NCI-H1092 treated with DMSO at 0.1 percent for 48 hours (cell line): ENCODE measurements at regions not wholly inside any gene's neighbourhood (a gene's known extent, or its start where the extent isn't known, plus 50 kb on each side); places are given as distances from the start of the nearest gene placed in this dataset.

Source experiments
- DNase-seq: peaks from one replicate; lab custom pipeline; 2025; lab: John Stamatoyannopoulos, UW

GRCh38 chr4:13182133-13182532 lies 302.0 kb downstream of the RAB28 start:
- no peak for DNase-seq

- DNase-seq = no peak
Measured at GRCh38 chr4:13181681-13182080, 302.5 kb downstream of the RAB28 start.

GRCh38 chr4:13180701-13181100 lies 303.4 kb downstream of the RAB28 start:
- no peak for DNase-seq

GRCh38 chr4:13178621-13179020 lies 305.5 kb downstream of the RAB28 start:
- no peak for DNase-seq

- DNase-seq = no peak
Measured at GRCh38 chr4:13176741-13177142, 307.4 kb downstream of the RAB28 start.

GRCh38 chr4:13174926-13175325 lies 309.2 kb downstream of the RAB28 start:
- no peak for DNase-seq

- no peak for DNase-seq
Measured at GRCh38 chr4:13174001-13174400, 310.1 kb downstream of the RAB28 start.

GRCh38 chr4:13171292-13172057 lies 312.7 kb downstream of the RAB28 start:
- DNase-seq = no peak

GRCh38 chr4:13169731-13170525 lies 314.2 kb downstream of the RAB28 start:
- no peak for DNase-seq

- DNase-seq = no peak
Measured at GRCh38 chr4:13168326-13168725, 315.8 kb downstream of the RAB28 start.

- no peak for DNase-seq
Measured at GRCh38 chr4:13166214-13166613, 317.9 kb downstream of the RAB28 start.

- no peak for DNase-seq
Measured at GRCh38 chr4:13164783-13165331, 319.3 kb downstream of the RAB28 start.

GRCh38 chr4:13162886-13163285 lies 321.3 kb downstream of the RAB28 start:
- DNase-seq = no peak

GRCh38 chr4:13160920-13161319 lies 323.2 kb downstream of the RAB28 start:
- DNase-seq = peak; percentile 54

- peak; percentile 5 for DNase-seq
Measured at GRCh38 chr4:13159041-13159620, 325.0 kb downstream of the RAB28 start.

GRCh38 chr4:13151194-13151593 lies 332.9 kb downstream of the RAB28 start:
- no peak for DNase-seq

GRCh38 chr4:13143222-13144070 lies 340.7 kb downstream of the RAB28 start:
- no peak for DNase-seq

- DNase-seq = no peak
Measured at GRCh38 chr4:13142726-13143125, 341.4 kb downstream of the RAB28 start.

- DNase-seq = no peak
Measured at GRCh38 chr4:13142191-13142590, 341.9 kb downstream of the RAB28 start.

GRCh38 chr4:13137390-13137789 lies 346.8 kb downstream of the RAB28 start:
- DNase-seq = no peak

- DNase-seq = no peak
Measured at GRCh38 chr4:13133700-13134099, 350.4 kb downstream of the RAB28 start.

GRCh38 chr4:13130848-13131247 lies 353.3 kb downstream of the RAB28 start:
- no peak for DNase-seq
